ENCODE measurements at regions not wholly inside any gene's neighbourhood (a gene's known extent, or its start where the extent isn't known, plus 50 kb on each side); places are given as distances from the start of the nearest gene placed in this dataset.
"Not testable (repeated sequence)": the region's sequence is repeated elsewhere in the genome, so short reads cannot be mapped to it uniquely, and the experiment has no call there.

DNA sequence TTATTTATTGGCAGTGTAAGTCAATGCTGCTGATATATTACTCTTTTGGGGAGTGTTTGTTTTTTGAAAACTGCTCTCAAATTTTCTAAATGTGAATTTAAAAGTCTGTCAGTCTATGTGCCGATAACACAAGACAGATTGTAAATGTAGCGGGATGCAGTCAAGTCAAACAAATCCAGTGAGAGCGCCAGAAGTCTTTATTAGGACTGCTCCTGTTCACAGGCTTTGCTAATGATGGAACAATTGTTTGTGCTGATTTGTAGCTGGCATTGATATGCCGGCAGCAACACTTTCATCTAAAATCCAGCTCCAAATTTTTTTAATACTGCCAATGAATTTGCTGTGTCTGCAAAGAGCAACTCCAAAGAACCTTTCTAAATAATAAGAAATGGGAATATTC is 78.7 kb upstream of the TET2 start:
- no peak for DNase-seq
- WGBS, 4 donors = 63 to 78% (median 72%) methylated on average over 4 of the region's 4 CpGs
- TF ChIP-seq, protein P1, sequence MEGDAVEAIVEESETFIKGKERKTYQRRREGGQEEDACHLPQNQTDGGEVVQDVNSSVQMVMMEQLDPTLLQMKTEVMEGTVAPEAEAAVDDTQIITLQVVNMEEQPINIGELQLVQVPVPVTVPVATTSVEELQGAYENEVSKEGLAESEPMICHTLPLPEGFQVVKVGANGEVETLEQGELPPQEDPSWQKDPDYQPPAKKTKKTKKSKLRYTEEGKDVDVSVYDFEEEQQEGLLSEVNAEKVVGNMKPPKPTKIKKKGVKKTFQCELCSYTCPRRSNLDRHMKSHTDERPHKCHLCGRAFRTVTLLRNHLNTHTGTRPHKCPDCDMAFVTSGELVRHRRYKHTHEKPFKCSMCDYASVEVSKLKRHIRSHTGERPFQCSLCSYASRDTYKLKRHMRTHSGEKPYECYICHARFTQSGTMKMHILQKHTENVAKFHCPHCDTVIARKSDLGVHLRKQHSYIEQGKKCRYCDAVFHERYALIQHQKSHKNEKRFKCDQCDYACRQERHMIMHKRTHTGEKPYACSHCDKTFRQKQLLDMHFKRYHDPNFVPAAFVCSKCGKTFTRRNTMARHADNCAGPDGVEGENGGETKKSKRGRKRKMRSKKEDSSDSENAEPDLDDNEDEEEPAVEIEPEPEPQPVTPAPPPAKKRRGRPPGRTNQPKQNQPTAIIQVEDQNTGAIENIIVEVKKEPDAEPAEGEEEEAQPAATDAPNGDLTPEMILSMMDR (IDR thresholded peaks at IDR 0.05) = no peak
- TF ChIP-seq POLR2A (IDR thresholded peaks at IDR 0.05) = no peak

DNA sequence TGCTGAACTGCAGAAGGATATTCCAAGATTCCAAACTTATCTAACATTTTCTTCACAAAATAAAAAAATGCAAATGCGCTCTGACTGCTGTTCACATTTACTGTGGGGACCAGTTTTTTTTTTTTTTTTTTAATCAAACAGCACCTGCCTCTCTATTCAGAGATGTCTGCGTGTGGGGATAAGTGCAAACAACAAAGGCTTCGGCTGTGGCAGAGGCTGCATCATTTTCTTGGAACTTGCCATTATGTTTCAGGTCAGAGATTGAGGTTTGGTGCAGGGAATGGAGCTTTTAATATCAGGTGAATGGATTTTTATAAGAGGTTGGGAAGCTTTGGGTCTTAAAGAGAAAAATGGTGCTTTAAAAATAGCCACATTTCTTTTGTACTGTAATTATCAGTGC is 78.2 kb upstream of the TET2 start:
- TF ChIP-seq, protein P1 (IDR thresholded peaks at IDR 0.05) = no peak
- no peak for TF ChIP-seq POLR2A (IDR thresholded peaks at IDR 0.05)
- 64 to 78% (median 69%) methylated on average over 3 of the region's 3 CpGs for WGBS, 4 donors
- intact Hi-C loops (cut with DNase I) = no loop called here

More for the DNA sequence above, 78.7 kb upstream of the TET2 start:
- Histone ChIP-seq H3K36me3 (replicated peaks in 1 of 2) (no peaks in the 10 kb centered on the region), H3K9me3 (replicated peaks in 1 of 3) (no peaks in the 10 kb centered on the region), H3K4me1 (replicated peaks in 1 of 2) (no peaks in the 10 kb centered on the region), H3K27me3 (no peaks in the 10 kb centered on the region), H3K4me3 (no peak overlapping the region), H3K27ac (no peak overlapping the region)
- intact Hi-C loops (cut with DNase I) = no loop called here

DNA sequence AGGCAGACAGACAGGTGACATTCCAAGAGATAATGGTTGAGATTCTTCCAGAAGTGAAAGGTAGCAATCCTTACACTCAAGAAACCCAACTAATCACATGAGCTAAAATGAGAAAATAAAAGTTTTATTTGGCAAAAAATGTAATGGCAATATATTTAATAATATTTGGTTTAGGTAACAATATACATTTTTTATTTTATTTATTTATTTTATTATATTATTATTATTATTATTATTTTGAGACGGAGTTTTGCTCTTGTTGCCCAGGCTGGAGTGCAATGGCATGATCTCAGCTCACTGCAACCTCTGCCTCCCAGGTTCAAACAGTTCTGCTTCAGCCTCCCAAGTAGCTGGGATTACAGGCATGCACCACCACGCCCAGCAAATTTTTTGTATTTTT is 74.6 kb upstream of the TET2 start:
- intact Hi-C loops (cut with DNase I); H3K4me3 ChIP-seq; H3K9me3 ChIP-seq (replicated peaks in 1 of 3); H3K27me3 ChIP-seq; H3K27ac ChIP-seq; H3K4me1 ChIP-seq (replicated peaks in 1 of 2); H3K36me3 ChIP-seq (replicated peaks in 1 of 2); DNase-seq: not testable (repeated sequence)
- 88 to 93% (median 90%) methylated on average over 2 of the region's 2 CpGs for WGBS, 4 donors

More for the DNA sequence above, 78.2 kb upstream of the TET2 start:
- Histone ChIP-seq H3K4me1 (replicated peaks in 1 of 2) (no peaks in the 10 kb centered on the region), H3K27me3 (no peaks in the 10 kb centered on the region), H3K27ac (no peak overlapping the region), H3K9me3 (replicated peaks in 1 of 3) (no peaks in the 10 kb centered on the region), H3K36me3 (replicated peaks in 1 of 2) (no peaks in the 10 kb centered on the region), H3K4me3 (no peak overlapping the region)
- DNase-seq = no peak

DNA sequence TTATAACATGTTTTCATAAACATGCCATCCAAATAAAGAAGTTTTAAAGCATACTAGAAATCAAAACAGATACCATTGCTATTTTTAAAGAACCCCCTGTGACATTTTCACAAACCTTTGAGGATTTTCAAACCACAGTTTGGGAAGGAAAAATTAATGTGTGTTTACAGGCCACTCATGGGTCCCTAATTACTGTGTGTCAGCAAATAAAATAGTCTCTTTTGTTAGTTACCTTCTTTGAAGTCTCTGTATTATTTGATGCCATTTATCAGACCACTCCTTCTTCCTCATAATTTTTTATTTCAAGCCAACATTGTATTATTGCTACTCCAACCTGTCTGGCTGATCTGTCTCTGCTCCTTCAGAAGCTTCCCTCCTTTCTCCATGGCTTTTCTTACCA is 72.6 kb upstream of the TET2 start:
- Histone ChIP-seq H3K4me1 (replicated peaks in 1 of 2) (no peaks in the 10 kb centered on the region), H3K36me3 (replicated peaks in 1 of 2) (no peaks in the 10 kb centered on the region), H3K4me3 (no peak overlapping the region), H3K9me3 (replicated peaks in 1 of 3) (no peaks in the 10 kb centered on the region), H3K27ac (no peak overlapping the region), H3K27me3 (no peaks in the 10 kb centered on the region)
- intact Hi-C loops (cut with DNase I) = no loop called here
- DNase-seq = no peak
- TF ChIP-seq, protein P1 (IDR thresholded peaks at IDR 0.05) = no peak
- no peak for TF ChIP-seq POLR2A (IDR thresholded peaks at IDR 0.05)

DNA sequence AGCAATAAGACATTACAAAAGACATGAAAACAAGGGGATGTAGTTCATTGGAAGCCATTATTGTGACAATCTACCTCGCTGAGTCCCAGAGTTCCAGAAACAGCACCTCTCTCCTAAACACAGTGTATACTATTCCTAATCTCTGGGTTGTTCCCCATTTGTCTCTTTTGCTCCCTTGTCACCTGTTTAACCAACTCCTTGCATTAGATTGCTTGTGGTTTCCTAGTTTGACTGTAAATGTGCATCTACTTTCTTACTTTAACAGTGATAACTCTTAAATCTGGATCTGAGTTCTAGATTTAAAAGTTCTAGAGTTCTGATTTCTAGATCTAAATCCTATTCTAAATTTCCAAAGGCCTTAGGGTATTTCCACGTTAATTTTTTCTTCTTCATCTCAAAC is 71.6 kb upstream of the TET2 start:
- DNase-seq = no peak
- Histone ChIP-seq H3K4me1 (replicated peaks in 1 of 2) (no peaks in the 10 kb centered on the region), H3K27me3 (no peaks in the 10 kb centered on the region), H3K4me3 (no peak overlapping the region), H3K27ac (no peak overlapping the region), H3K9me3 (replicated peaks in 1 of 3) (no peaks in the 10 kb centered on the region), H3K36me3 (replicated peaks in 1 of 2) (no peaks in the 10 kb centered on the region)
- 51 to 81% (median 62%) methylated on average over 2 of the region's 2 CpGs for WGBS, 4 donors
- TF ChIP-seq POLR2A (IDR thresholded peaks at IDR 0.05) = no peak
- TF ChIP-seq, protein P1 (IDR thresholded peaks at IDR 0.05) = no peak
- intact Hi-C loops (cut with DNase I) = no loop called here

All from adrenal gland (tissue), 9 donors.